GM23248 (cell line): ENCODE measurements at regions not wholly inside any gene's neighbourhood (a gene's known extent, or its start where the extent isn't known, plus 50 kb on each side); places are given as distances from the start of the nearest gene placed in this dataset.

Source experiments
- DNase-seq: peaks from one replicate; pipeline ENCODE4 v3.0.0-alpha.2; 2015
- H2AFZ ChIP-seq: fragments of 200-600 bp; sonication (generic); 2 replicates; pipeline ENCODE4 v1.6.1; 2016; ENCODE audit warnings: antibody characterized with exemption
- H3F3A ChIP-seq: fragments of 200-600 bp; sonication (generic); 2 replicates; pipeline ENCODE4 v1.6.1; 2016; ENCODE audit warnings: mild to moderate bottlenecking, antibody characterized with exemption, mixed run types; ENCODE audit not compliant: insufficient read depth
- H3K27ac ChIP-seq: fragments of 200-600 bp; sonication (generic); 2 replicates; pipeline ENCODE4 v1.5.1; 2016; ENCODE audit warnings: mild to moderate bottlenecking
- H3K27me3 ChIP-seq: fragments of 200-600 bp; sonication (generic); replicated peaks from 2 replicates; pipeline ENCODE4 v1.6.1; 2016; ENCODE audit warnings: mild to moderate bottlenecking; ENCODE audit not compliant: insufficient read depth
- H3K36me3 ChIP-seq: fragments of 200-600 bp; sonication (generic); 2 replicates; pipeline ENCODE4 v1.6.1; 2016; ENCODE audit warnings: low read depth, mild to moderate bottlenecking
- H3K4me1 ChIP-seq: fragments of 200-600 bp; sonication (generic); 2 replicates; pipeline ENCODE4 v1.6.1; 2016; ENCODE audit warnings: mild to moderate bottlenecking; ENCODE audit not compliant: insufficient read depth
- H3K4me2 ChIP-seq: fragments of 200-600 bp; sonication (generic); one replicate; pipeline ENCODE4 v1.6.1; 2016; ENCODE audit warnings: mild to moderate bottlenecking; ENCODE audit not compliant: unreplicated experiment
- H3K4me3 ChIP-seq: fragments of 200-600 bp; sonication (generic); 2 replicates; pipeline ENCODE4 v1.5.1; 2016; ENCODE audit warnings: mild to moderate bottlenecking
- H3K79me2 ChIP-seq: fragments of 200-600 bp; sonication (generic); 2 replicates; pipeline ENCODE4 v1.6.1; 2016; ENCODE audit warnings: mild to moderate bottlenecking; ENCODE audit not compliant: insufficient read depth
- H3K9ac ChIP-seq: fragments of 200-600 bp; sonication (generic); 2 replicates; pipeline ENCODE4 v1.6.1; 2016; ENCODE audit warnings: mild to moderate bottlenecking
- H3K9me2 ChIP-seq: fragments of 200-600 bp; sonication (generic); 2 replicates; pipeline ENCODE4 v1.6.1; 2016; ENCODE audit warnings: mixed run types, mild to moderate bottlenecking, moderate library complexity; ENCODE audit not compliant: insufficient read depth
- H3K9me3 ChIP-seq: fragments of 200-600 bp; sonication (generic); one replicate; pipeline ENCODE4 v1.6.1; 2017; ENCODE audit warnings: low read depth
- H4K20me1 ChIP-seq: fragments of 200-600 bp; sonication (generic); 2 replicates; pipeline ENCODE4 v1.6.0; 2016; ENCODE audit not compliant: insufficient read depth
- EZH2 ChIP-seq: fragments of 200-600 bp; sonication (generic); IDR thresholded peaks from 2 replicates; pipeline ENCODE4 v1.6.1; 2018; ENCODE audit warnings: antibody characterized with exemption, mild to moderate bottlenecking; ENCODE audit not compliant: insufficient read depth, poor library complexity, severe bottlenecking
- EZH2phosphoT487 ChIP-seq: fragments of 200-600 bp; sonication (generic); IDR thresholded peaks from 2 replicates; pipeline ENCODE4 v1.6.1; 2018; ENCODE audit warnings: antibody characterized with exemption, moderate library complexity, mild to moderate bottlenecking, low read depth; ENCODE audit not compliant: insufficient read depth
- WGBS, 2 experiments: methylation state at CpG; one replicate each; pipeline ENCODE4 v1.1.6; 2015 to 2017; ENCODE audit warnings: low lambda C conversion rate in 2 of 2, low coverage in 1 of 2; ENCODE audit errors: missing lambda C conversion rate in 2 of 2; 5-methylcytosine and 5-hydroxymethylcytosine counted together
- in situ Hi-C: fragments of 300-500 bp; cut with MboI; formaldehyde crosslinking; loops from 2 replicates; pipeline ENCODE4 v1.15.0; 2020

DNA sequence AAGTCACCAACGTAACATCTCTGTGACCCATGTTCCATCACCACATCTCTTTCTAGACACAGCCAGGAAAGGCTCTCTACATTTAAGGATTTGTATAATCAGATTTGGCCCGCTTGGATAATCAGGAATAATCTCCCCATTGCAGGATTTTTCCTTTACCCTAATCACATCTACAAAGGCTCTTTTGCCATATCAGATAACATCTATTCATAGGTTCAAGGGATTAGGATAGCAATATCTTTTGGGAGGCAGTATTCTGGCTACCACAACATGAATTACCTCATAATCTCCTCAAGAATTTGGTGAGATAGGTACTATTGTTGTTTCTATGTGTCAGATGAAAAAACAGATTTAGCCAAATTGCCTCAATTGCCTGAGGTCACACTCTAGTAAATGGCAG is 142.8 kb upstream of the UBASH3B start:
- Histone ChIP-seq H3K27ac (no peak overlapping the region), H2AFZ (no peak overlapping the region), H4K20me1 (no peaks in the 10 kb centered on the region), H3K9ac (no peak overlapping the region), H3K9me3 (no peaks in the 10 kb centered on the region), H3K27me3 (0 out of 2 replicates have a peak, but pooled peaks cover 8% of the 10 kb centered on the region), H3K9me2 (no peaks in the 10 kb centered on the region), H3F3A (0 out of 2 replicates have a peak, but pooled peaks cover 5% of the 10 kb centered on the region), H3K4me2 (no peak overlapping the region), H3K36me3 (no peaks in the 10 kb centered on the region), H3K79me2 (no peaks in the 10 kb centered on the region), H3K4me3 (no peak overlapping the region), H3K4me1 (peaks cover 9% of the 10 kb centered on the region)
- TF ChIP-seq EZH2phosphoT487, result no peak
- no peak for TF ChIP-seq EZH2
- WGBS, 2 experiments, result 89 to 90% methylated on average over 2 of the region's 2 CpGs
- in situ Hi-C loops, result loop anchor here (25.0 kb wide), 1 partner anchor 1200 kb away; no protein-coding TSS in a partner anchor
- no peak for DNase-seq

DNA sequence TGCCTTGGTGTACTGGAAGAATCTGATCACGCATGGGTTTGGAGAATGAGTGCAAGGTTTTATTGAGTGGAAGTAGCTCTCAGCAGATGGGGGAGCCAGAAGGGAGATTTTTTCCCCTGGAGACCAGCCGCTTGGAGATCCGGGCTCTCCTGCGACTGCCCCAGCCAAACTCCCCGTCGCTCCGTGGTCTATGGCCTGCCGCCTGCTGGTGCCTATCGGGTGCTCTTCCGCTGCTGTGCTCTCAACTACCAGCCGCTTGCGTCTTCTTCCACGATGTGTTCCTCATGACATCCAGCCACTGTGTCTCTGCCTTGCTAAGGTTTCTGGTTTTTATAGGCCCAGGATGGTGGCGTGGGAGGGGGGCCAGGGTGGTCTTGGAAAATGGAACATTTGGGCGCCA is 145.6 kb upstream of the UBASH3B start:
- H3K79me2 ChIP-seq, result no peaks in the 10 kb centered on the region
- H3K36me3 ChIP-seq, result no peaks in the 10 kb centered on the region
- no peaks in the 10 kb centered on the region for H3K9me3 ChIP-seq
- TF ChIP-seq EZH2phosphoT487 (no peak), EZH2 (no peak)
- peaks cover 6% of the 10 kb centered on the region for H3F3A ChIP-seq
- no peak overlapping the region for H3K27ac ChIP-seq
- H3K27me3 ChIP-seq, result 0 out of 2 replicates have a peak, but pooled peaks cover 8% of the 10 kb centered on the region
- no peak for DNase-seq
- H2AFZ ChIP-seq, result no peak overlapping the region
- no peak overlapping the region for H3K4me3 ChIP-seq
- in situ Hi-C loops, result loop anchor here (10.0 to 25.0 kb wide), 3 partner anchors 295 to 1198 kb away; no protein-coding TSS in a partner anchor
- WGBS, 2 experiments, result 90 to 91% methylated on average over 14 to 15 of the region's 15 CpGs
- H3K9me2 ChIP-seq, result no peaks in the 10 kb centered on the region
- H3K4me1 ChIP-seq, result peaks cover 7% of the 10 kb centered on the region
- no peak overlapping the region for H3K9ac ChIP-seq
- H4K20me1 ChIP-seq, result no peaks in the 10 kb centered on the region
- H3K4me2 ChIP-seq, result no peak overlapping the region

DNA sequence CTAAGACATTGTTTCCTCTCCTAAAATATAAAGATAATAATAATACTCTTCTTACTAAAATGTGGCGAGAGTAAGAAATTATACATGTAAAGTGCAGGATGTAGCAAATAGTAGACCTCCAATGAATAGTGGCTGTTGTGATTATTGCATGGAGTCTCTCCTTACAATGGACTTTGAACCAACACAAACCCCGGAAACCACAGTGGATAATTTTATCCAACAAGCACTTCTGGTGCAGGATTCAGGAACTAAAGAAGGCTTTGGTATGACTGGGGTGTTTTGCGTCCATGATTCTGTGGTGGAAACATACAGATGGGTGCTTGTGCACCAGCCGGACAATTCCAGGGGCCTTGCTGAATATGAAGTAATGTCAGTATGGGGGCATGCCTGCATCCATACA is 146.4 kb upstream of the UBASH3B start:
- Histone ChIP-seq H3K9me3 (no peaks in the 10 kb centered on the region), H3K79me2 (no peaks in the 10 kb centered on the region), H3K36me3 (no peaks in the 10 kb centered on the region), H3K9me2 (no peaks in the 10 kb centered on the region), H3K4me3 (no peak overlapping the region), H3K4me2 (no peak overlapping the region), H3K4me1 (peaks cover 12% of the 10 kb centered on the region), H3K27ac (no peak overlapping the region), H3F3A (peaks cover 10% of the 10 kb centered on the region), H3K27me3 (0 out of 2 replicates have a peak, but pooled peaks cover 4% of the 10 kb centered on the region), H2AFZ (no peak overlapping the region), H3K9ac (no peak overlapping the region), H4K20me1 (no peaks in the 10 kb centered on the region)
- DNase-seq, result no peak
- TF ChIP-seq EZH2phosphoT487 (no peak), EZH2 (no peak)
- in situ Hi-C loops, result loop anchor here (10.0 to 25.0 kb wide), 3 partner anchors 294 to 1197 kb away; no protein-coding TSS in a partner anchor
- 99% methylated on average over 4 of the region's 4 CpGs for WGBS, 2 experiments

DNA sequence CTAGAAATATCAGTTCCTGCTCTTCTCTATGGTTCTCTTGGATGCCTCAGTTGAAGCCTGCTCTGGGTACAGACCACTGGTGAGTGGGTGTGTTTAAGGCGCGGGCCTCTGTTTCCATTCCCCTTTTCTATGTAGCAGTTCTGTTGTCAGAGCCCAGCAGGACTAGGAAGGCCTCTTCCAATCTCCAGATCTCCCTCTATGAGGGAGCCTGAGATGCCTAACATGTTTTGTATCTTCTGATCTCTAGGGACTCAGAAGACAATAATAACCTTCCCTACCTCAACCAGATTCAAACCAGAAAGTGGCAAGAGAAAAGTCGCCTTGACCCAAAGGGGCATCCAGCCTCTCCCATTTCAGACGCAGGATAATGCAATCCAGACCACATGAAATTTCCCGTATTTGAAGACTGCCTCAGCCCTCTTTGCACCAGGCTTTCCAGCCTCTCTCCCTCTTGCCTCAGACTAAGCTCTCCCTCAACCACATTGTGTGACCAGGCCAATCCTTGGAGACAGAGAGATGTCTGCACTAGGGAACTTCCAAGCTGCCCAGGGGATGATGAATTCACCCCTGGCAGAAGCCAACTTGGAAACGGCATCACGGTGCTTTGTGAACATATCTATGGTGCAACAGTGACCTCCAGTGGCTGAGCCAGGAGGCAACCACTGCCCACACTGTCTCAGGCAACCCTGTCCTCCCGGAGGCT is 150.1 kb upstream of the UBASH3B start:
- Histone ChIP-seq H4K20me1 (no peaks in the 10 kb centered on the region), H3K9me2 (no peaks in the 10 kb centered on the region), H3K4me3 (no peak overlapping the region), H3F3A (peaks cover 10% of the 10 kb centered on the region), H3K9me3 (no peaks in the 10 kb centered on the region), H2AFZ (peak overlapping the region; percentile 61), H3K4me2 (peak overlapping the region; percentile 27), H3K27me3 (no peaks in the 10 kb centered on the region), H3K27ac (peak overlapping the region; percentile 83), H3K36me3 (no peaks in the 10 kb centered on the region), H3K9ac (peak overlapping the region; percentile 45), H3K4me1 (peaks cover 12% of the 10 kb centered on the region), H3K79me2 (no peaks in the 10 kb centered on the region)
- WGBS, 2 experiments, result 13 to 17% methylated on average over 8 of the region's 8 CpGs
- peak; percentile 98 for DNase-seq
- in situ Hi-C loops, result loop anchor here (10.0 to 25.0 kb wide), 3 partner anchors 291 to 1193 kb away; no protein-coding TSS in a partner anchor
- TF ChIP-seq EZH2phosphoT487 (no peak), EZH2 (no peak)
